ENCODE measurements at regions not wholly inside any gene's neighbourhood (a gene's known extent, or its start where the extent isn't known, plus 50 kb on each side); places are given as distances from the start of the nearest gene placed in this dataset.

GRCh38 chr2:8628866-8629209 lies 53.0 kb upstream of the ID2 start:
- Histone ChIP-seq H3K9me3 (ENCODE audit: insufficient read depth, low read depth, low read length) (peaks cover 2% of the 10 kb centered on the region), H2BK120ac (ENCODE audit: insufficient read depth, low read length, poor library complexity) (no peak overlapping the region), H4K12ac (ENCODE audit: low read depth, low read length) (no peak overlapping the region), H3K27ac (ENCODE audit: low read depth, low read length) (no peak overlapping the region), H4K91ac (ENCODE audit: low read depth, low read length) (peak overlapping the region; percentile 20), H3K4me1 (ENCODE audit: control insufficient read depth in 1 of 2, insufficient read depth in 2 of 2, low read length in 2 of 2) (peaks cover 8 to 11% of the 10 kb centered on the region in 2 experiments), H2AFZ (ENCODE audit: insufficient read depth, low read length, poor library complexity) (no peak overlapping the region), H2AK5ac (ENCODE audit: low read length) (peak overlapping the region; percentile 25), H3K18ac (ENCODE audit: low read length) (peak overlapping the region; percentile 26), H3K36me3 (ENCODE audit: control insufficient read depth in 1 of 2, insufficient read depth in 2 of 2, low read length in 2 of 2) (no peaks in the 10 kb centered on the region), H3K4me3 (ENCODE audit: low read depth, low read length) (no peak overlapping the region), H3K79me1 (ENCODE audit: low read length) (peaks cover 11% of the 10 kb centered on the region), H2BK5ac (ENCODE audit: low read depth, low read length, poor library complexity) (no peak overlapping the region), H4K8ac (ENCODE audit: low read depth, low read length) (no peak overlapping the region), H2BK12ac (ENCODE audit: low read length) (peak overlapping the region; percentile 17), H3K9ac (ENCODE audit: low read length) (no peak overlapping the region), H3K14ac (ENCODE audit: low read length) (no peak overlapping the region), H3K79me2 (ENCODE audit: control insufficient read depth, insufficient read depth, low read length, poor library complexity) (no peaks in the 10 kb centered on the region), H3K4me2 (ENCODE audit: low read length) (no peak overlapping the region), H3K4ac (ENCODE audit: low read depth, low read length) (no peak overlapping the region), H3K27me3 (ENCODE audit: insufficient read depth, low read length) (no peaks in the 10 kb centered on the region), H3K23ac (ENCODE audit: low read length) (no peak overlapping the region)
- WGBS (ENCODE audit: extremely low coverage, insufficient coverage, insufficient read length) = no CpG with 5 or more reads among the region's 6 CpGs
- DNase-seq = no peak

- Histone ChIP-seq H2AK5ac (ENCODE audit: low read length) (no peak overlapping the region), H3K27ac (ENCODE audit: low read depth, low read length) (no peak overlapping the region), H3K9me3 (ENCODE audit: insufficient read depth, low read depth, low read length) (peaks cover 2% of the 10 kb centered on the region), H3K9ac (ENCODE audit: low read length) (no peak overlapping the region), H3K4me1 (ENCODE audit: control insufficient read depth in 1 of 2, insufficient read depth in 2 of 2, low read length in 2 of 2) (peaks cover 8 to 11% of the 10 kb centered on the region in 2 experiments), H3K4me3 (ENCODE audit: low read depth, low read length) (no peak overlapping the region), H2AFZ (ENCODE audit: insufficient read depth, low read length, poor library complexity) (no peak overlapping the region), H2BK12ac (ENCODE audit: low read length) (peak overlapping the region; percentile 54), H3K79me1 (ENCODE audit: low read length) (peaks cover 11% of the 10 kb centered on the region), H3K79me2 (ENCODE audit: control insufficient read depth, insufficient read depth, low read length, poor library complexity) (no peaks in the 10 kb centered on the region), H3K14ac (ENCODE audit: low read length) (no peak overlapping the region), H4K91ac (ENCODE audit: low read depth, low read length) (no peak overlapping the region), H3K4ac (ENCODE audit: low read depth, low read length) (no peak overlapping the region), H2BK120ac (ENCODE audit: insufficient read depth, low read length, poor library complexity) (no peak overlapping the region), H3K36me3 (ENCODE audit: control insufficient read depth in 1 of 2, insufficient read depth in 2 of 2, low read length in 2 of 2) (no peaks in the 10 kb centered on the region), H3K27me3 (ENCODE audit: insufficient read depth, low read length) (no peaks in the 10 kb centered on the region), H4K8ac (ENCODE audit: low read depth, low read length) (no peak overlapping the region), H2BK5ac (ENCODE audit: low read depth, low read length, poor library complexity) (no peak overlapping the region), H4K12ac (ENCODE audit: low read depth, low read length) (no peak overlapping the region), H3K18ac (ENCODE audit: low read length) (no peak overlapping the region), H3K4me2 (ENCODE audit: low read length) (no peak overlapping the region), H3K23ac (ENCODE audit: low read length) (no peak overlapping the region)
- DNase-seq = no peak
- WGBS (ENCODE audit: extremely low coverage, insufficient coverage, insufficient read length) = no CpG with 5 or more reads among the region's 4 CpGs
These were observed 52.5 kb upstream of the ID2 start for GRCh38 chr2:8629402-8629801.

- H3K9ac ChIP-seq (ENCODE audit: low read length) = peak overlapping the region; percentile 26
- peak overlapping the region; percentile 70 for H2AK5ac ChIP-seq (ENCODE audit: low read length)
- WGBS (ENCODE audit: extremely low coverage, insufficient coverage, insufficient read length) = no CpG with 5 or more reads among the region's 21 CpGs
- no peak overlapping the region for H3K18ac ChIP-seq (ENCODE audit: low read length)
- H3K36me3 ChIP-seq (ENCODE audit: control insufficient read depth in 1 of 2, insufficient read depth in 2 of 2, low read length in 2 of 2) = no peaks in the 10 kb centered on the region
- no peaks in the 10 kb centered on the region for H3K27me3 ChIP-seq (ENCODE audit: insufficient read depth, low read length)
- H3K4me3 ChIP-seq (ENCODE audit: low read depth, low read length) = no peak overlapping the region
- H4K8ac ChIP-seq (ENCODE audit: low read depth, low read length) = no peak overlapping the region
- peak overlapping the region; percentile 12 for H2BK12ac ChIP-seq (ENCODE audit: low read length)
- no peak overlapping the region for H3K14ac ChIP-seq (ENCODE audit: low read length)
- no peak overlapping the region for H3K23ac ChIP-seq (ENCODE audit: low read length)
- H3K4me1 ChIP-seq (ENCODE audit: control insufficient read depth in 1 of 2, insufficient read depth in 2 of 2, low read length in 2 of 2) = peaks cover 8 to 12% of the 10 kb centered on the region in 2 experiments
- H2AFZ ChIP-seq (ENCODE audit: insufficient read depth, low read length, poor library complexity) = no peak overlapping the region
- no peak overlapping the region for H2BK5ac ChIP-seq (ENCODE audit: low read depth, low read length, poor library complexity)
- no peaks in the 10 kb centered on the region for H3K79me2 ChIP-seq (ENCODE audit: control insufficient read depth, insufficient read depth, low read length, poor library complexity)
- no peak overlapping the region for H3K4ac ChIP-seq (ENCODE audit: low read depth, low read length)
- no peaks in the 10 kb centered on the region for H3K9me3 ChIP-seq (ENCODE audit: insufficient read depth, low read depth, low read length)
- no peak for DNase-seq
- H3K4me2 ChIP-seq (ENCODE audit: low read length) = no peak overlapping the region
- H3K27ac ChIP-seq (ENCODE audit: low read depth, low read length) = no peak overlapping the region
- peaks cover 9% of the 10 kb centered on the region for H3K79me1 ChIP-seq (ENCODE audit: low read length)
- no peak overlapping the region for H2BK120ac ChIP-seq (ENCODE audit: insufficient read depth, low read length, poor library complexity)
- peak overlapping the region; percentile 50 for H4K91ac ChIP-seq (ENCODE audit: low read depth, low read length)
- no peak overlapping the region for H4K12ac ChIP-seq (ENCODE audit: low read depth, low read length)
These were observed 51.0 kb upstream of the ID2 start for GRCh38 chr2:8630676-8631464.

GRCh38 chr2:8631465-8632005 lies 50.3 kb upstream of the ID2 start:
- DNase-seq = no peak
- Histone ChIP-seq H2BK5ac (ENCODE audit: low read depth, low read length, poor library complexity) (no peak overlapping the region), H3K9ac (ENCODE audit: low read length) (no peak overlapping the region)

More at GRCh38 chr2:8631465-8632005, 50.3 kb upstream of the ID2 start:
- no CpG with 5 or more reads among the region's 10 CpGs for WGBS (ENCODE audit: extremely low coverage, insufficient coverage, insufficient read length)
- no peak overlapping the region for H4K8ac ChIP-seq (ENCODE audit: low read depth, low read length)
- H3K14ac ChIP-seq (ENCODE audit: low read length) = no peak overlapping the region
- no peaks in the 10 kb centered on the region for H3K27me3 ChIP-seq (ENCODE audit: insufficient read depth, low read length)
- no peak overlapping the region for H2BK120ac ChIP-seq (ENCODE audit: insufficient read depth, low read length, poor library complexity)
- no peaks in the 10 kb centered on the region for H3K79me2 ChIP-seq (ENCODE audit: control insufficient read depth, insufficient read depth, low read length, poor library complexity)
- no peak overlapping the region for H2AK5ac ChIP-seq (ENCODE audit: low read length)
- H3K36me3 ChIP-seq (ENCODE audit: control insufficient read depth in 1 of 2, insufficient read depth in 2 of 2, low read length in 2 of 2) = no peaks in the 10 kb centered on the region
- peaks cover 9 to 17% of the 10 kb centered on the region in 2 experiments for H3K4me1 ChIP-seq (ENCODE audit: control insufficient read depth in 1 of 2, insufficient read depth in 2 of 2, low read length in 2 of 2)
- H2AFZ ChIP-seq (ENCODE audit: insufficient read depth, low read length, poor library complexity) = no peak overlapping the region
- H3K4me2 ChIP-seq (ENCODE audit: low read length) = no peak overlapping the region
- no peak overlapping the region for H3K18ac ChIP-seq (ENCODE audit: low read length)
- no peaks in the 10 kb centered on the region for H3K9me3 ChIP-seq (ENCODE audit: insufficient read depth, low read depth, low read length)
- no peak overlapping the region for H4K91ac ChIP-seq (ENCODE audit: low read depth, low read length)
- no peak overlapping the region for H3K4ac ChIP-seq (ENCODE audit: low read depth, low read length)
- no peak overlapping the region for H4K12ac ChIP-seq (ENCODE audit: low read depth, low read length)
- no peak overlapping the region for H3K23ac ChIP-seq (ENCODE audit: low read length)
- no peak overlapping the region for H3K27ac ChIP-seq (ENCODE audit: low read depth, low read length)
- H3K4me3 ChIP-seq (ENCODE audit: low read depth, low read length) = no peak overlapping the region
- no peak overlapping the region for H2BK12ac ChIP-seq (ENCODE audit: low read length)
- H3K79me1 ChIP-seq (ENCODE audit: low read length) = peaks cover 7% of the 10 kb centered on the region

Data from trophoblast cell (in vitro differentiated cells and primary cell).